ENCODE measurements at regions not wholly inside any gene's neighbourhood (a gene's known extent, or its start where the extent isn't known, plus 50 kb on each side); places are given as distances from the start of the nearest gene placed in this dataset.

- no peak for TF ChIP-seq CTCF (IDR thresholded peaks at IDR 0.05; ENCODE audit: low read depth, low read length)
- H3K4me3 ChIP-seq (ENCODE audit: low read depth, low read length) = no peak overlapping the region
Measured at GRCh38 chr6:7053125-7053774, 54.5 kb upstream of the RREB1 start.

All from WI38 (cell line).